Glomerular visceral epithelial cell (primary cell): ENCODE measurements at regions not wholly inside any gene's neighbourhood (a gene's known extent, or its start where the extent isn't known, plus 50 kb on each side); places are given as distances from the start of the nearest gene placed in this dataset.
"Not testable (repeated sequence)": the region's sequence is repeated elsewhere in the genome, so short reads cannot be mapped to it uniquely, and the experiment has no call there.

Experiments
- DNase-seq: peaks from one replicate; pipeline ENCODE4 v3.0.0-alpha.2; 2016; ENCODE audit errors: extremely low spot score

- DNase-seq = no peak
Measured at GRCh38 chr17:71628306-71628705, 492.5 kb upstream of the SOX9 start.

GRCh38 chr17:71631483-71631882, 489.3 kb upstream of the SOX9 start:
- peak; percentile 8 for DNase-seq

- DNase-seq = no peak
Measured at GRCh38 chr17:71632328-71632727, 488.5 kb upstream of the SOX9 start.

GRCh38 chr17:71633391-71633849, 487.4 kb upstream of the SOX9 start:
- peak; percentile 23 for DNase-seq

- no peak for DNase-seq
Measured at GRCh38 chr17:71634376-71634775, 486.4 kb upstream of the SOX9 start.

GRCh38 chr17:71635187-71635586, 485.6 kb upstream of the SOX9 start:
- no peak for DNase-seq

GRCh38 chr17:71636644-71637043, 484.2 kb upstream of the SOX9 start:
- no peak for DNase-seq

- no peak for DNase-seq
Measured at GRCh38 chr17:71638668-71639067, 482.2 kb upstream of the SOX9 start.

- no peak for DNase-seq
Measured at GRCh38 chr17:71639865-71640264, 481.0 kb upstream of the SOX9 start.

- not testable (repeated sequence) for DNase-seq
Measured at GRCh38 chr17:71646890-71647289, 473.9 kb upstream of the SOX9 start.

GRCh38 chr17:71648342-71648741, 472.5 kb upstream of the SOX9 start:
- not testable (repeated sequence) for DNase-seq

- no peak for DNase-seq
Measured at GRCh38 chr17:71649941-71650350, 470.9 kb upstream of the SOX9 start.

GRCh38 chr17:71655542-71655941, 465.3 kb upstream of the SOX9 start:
- DNase-seq = no peak

- no peak for DNase-seq
Measured at GRCh38 chr17:71656964-71657858, 463.6 kb upstream of the SOX9 start.

- no peak for DNase-seq
Measured at GRCh38 chr17:71658996-71659395, 461.8 kb upstream of the SOX9 start.

- no peak for DNase-seq
Measured at GRCh38 chr17:71664861-71665260, 456.0 kb upstream of the SOX9 start.

GRCh38 chr17:71666047-71666446, 454.8 kb upstream of the SOX9 start:
- DNase-seq = peak; percentile 24

GRCh38 chr17:71667661-71668060, 453.2 kb upstream of the SOX9 start:
- DNase-seq = no peak

GRCh38 chr17:71668807-71669206, 452.0 kb upstream of the SOX9 start:
- no peak for DNase-seq

- DNase-seq = no peak
Measured at GRCh38 chr17:71677439-71677838, 443.4 kb upstream of the SOX9 start.

- no peak for DNase-seq
Measured at GRCh38 chr17:71679832-71680231, 441.0 kb upstream of the SOX9 start.

- DNase-seq = no peak
Measured at GRCh38 chr17:71681427-71682173, 439.2 kb upstream of the SOX9 start.

- DNase-seq = no peak
Measured at GRCh38 chr17:71682174-71682494, 438.7 kb upstream of the SOX9 start.
